GM19238 (cell line): ENCODE measurements at regions not wholly inside any gene's neighbourhood (a gene's known extent, or its start where the extent isn't known, plus 50 kb on each side); places are given as distances from the start of the nearest gene placed in this dataset.
"Not testable (repeated sequence)": the region's sequence is repeated elsewhere in the genome, so short reads cannot be mapped to it uniquely, and the experiment has no call there.

ENCODE experiments used
- DNase-seq: peaks from one replicate; pipeline ENCODE4 v3.0.0; 2011; ENCODE audit warnings: low spot score; ENCODE audit not compliant: insufficient read length

GRCh38 chr3:4897765-4898453, 81.3 kb upstream of the BHLHE40 start:
- DNase-seq: no peak

DNA sequence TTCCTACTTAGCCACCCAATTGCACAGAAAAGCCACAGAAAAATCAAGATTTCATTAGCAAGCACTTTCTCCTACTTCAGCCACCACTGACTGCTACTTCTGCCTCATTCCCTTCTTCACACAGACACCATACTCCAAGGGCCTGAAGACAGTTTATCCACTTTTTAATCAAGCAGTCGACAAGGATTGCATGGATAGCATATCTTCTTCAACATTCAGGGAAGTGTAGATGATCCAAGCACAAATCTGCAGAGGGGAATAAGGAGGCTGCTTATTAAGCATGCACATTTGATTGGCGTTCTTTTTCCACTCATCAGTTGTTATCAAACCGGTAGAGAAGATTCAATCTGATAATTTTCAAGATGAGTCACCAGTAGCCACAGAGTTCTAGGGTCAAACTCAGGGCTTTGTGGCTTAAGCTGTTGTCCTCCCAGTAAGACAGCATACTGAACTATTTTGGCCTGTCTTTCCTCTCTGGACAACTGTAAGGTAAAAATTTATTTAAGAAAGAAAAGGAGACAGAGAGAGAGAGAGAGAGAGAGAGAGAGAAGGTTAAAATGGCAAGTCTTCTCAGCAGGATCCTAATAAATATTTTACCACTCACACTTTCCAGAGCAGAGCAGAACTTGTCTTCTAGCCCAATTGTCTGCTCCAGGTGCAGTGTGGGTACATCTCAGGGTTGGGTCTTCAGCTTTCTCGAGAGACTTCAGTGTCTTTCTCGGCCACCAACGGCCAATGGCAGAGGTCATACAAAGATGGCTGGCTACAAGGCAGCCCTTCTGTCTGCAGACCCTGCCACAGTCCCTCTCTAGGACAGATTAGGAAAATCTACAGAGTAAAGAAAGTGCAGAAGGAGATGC, 80.6 kb upstream of the BHLHE40 start:
- peak; percentile 19 for DNase-seq

DNA sequence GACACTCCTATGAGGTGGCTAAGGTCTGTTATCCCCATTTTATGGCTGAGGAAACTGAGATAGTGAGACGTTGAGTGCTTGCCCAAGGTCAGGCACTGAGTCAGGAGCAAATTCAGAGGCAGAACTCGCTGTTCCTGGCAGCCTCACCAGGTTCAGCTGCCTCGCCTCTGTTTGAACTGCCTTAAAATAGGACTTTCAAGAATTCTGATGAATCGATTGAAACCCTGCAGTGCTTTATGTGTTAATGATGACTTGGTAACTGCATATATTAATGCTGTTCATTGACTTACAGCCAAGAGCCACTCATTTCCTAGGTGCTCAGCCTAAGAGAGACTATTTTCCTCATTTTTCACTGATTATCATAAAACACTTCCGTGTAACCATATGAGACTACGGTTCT, 79.5 kb upstream of the BHLHE40 start:
- DNase-seq: no peak

- DNase-seq: no peak
Observed at GRCh38 chr3:4900298-4900697, 78.9 kb upstream of the BHLHE40 start.

- no peak for DNase-seq
Observed at GRCh38 chr3:4904811-4905695, 74.2 kb upstream of the BHLHE40 start.

DNA sequence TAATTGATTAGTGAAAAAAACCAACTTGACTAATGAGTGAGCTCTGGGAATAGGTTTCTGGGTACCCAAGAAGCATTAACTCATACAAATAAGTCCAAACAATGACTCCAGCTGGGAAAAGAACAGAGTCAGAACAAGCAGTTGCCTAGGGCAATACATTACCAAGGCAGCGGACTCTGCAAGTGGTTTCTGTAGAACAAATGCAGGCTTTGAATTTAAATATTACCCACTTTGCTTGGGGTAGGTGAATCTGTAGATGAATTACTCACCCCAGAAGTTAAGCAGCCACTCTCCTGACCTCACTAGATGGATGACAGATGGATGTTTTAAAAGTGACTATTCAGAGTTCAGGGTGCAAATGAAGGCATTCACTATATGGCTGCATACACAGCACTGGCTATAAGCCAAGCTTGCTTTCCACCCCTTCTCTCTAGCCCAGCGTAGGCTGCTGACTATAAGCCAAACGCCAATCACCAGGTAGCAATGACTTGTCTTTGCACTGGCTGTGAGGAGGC, 73.1 kb upstream of the BHLHE40 start:
- no peak for DNase-seq

- no peak for DNase-seq
Observed at GRCh38 chr3:4907050-4907449, 72.2 kb upstream of the BHLHE40 start.

DNA sequence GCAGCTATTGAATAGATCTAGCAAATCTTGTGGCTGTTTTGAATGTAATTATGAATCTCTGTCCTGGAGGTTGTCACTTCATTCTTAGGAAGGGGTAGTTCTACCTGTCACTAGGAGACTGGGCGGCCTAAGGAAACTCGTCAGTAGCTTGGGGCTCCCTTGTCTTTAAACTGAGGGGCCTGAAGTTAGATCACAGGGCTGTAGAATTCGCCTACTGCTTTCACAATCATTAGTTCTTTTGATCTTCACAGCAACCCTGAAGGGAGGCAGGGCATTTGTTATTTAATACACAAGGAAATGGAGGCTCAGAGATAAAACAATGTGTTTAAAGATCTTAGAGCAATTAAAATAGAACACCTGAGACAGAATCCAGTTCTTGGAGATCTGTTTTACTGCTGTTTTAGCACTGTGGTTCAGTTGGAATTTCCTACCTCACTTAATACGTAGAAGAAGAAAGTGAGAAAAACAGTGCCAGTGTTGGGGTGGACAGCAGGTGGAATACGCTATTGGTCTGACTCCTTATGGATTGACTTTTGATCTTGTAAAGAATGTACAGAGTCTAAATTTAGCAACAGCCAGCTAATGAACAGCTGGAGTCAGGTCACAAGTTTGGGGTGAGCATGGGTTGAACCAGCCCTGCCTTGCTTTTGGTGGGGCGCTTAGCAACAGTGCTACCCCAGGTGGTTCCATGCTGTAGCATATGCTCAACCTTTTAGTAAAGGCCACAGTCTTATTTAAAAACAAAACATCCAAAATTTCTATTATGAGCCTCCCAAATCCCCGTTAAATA, 71.4 kb upstream of the BHLHE40 start:
- no peak for DNase-seq

DNA sequence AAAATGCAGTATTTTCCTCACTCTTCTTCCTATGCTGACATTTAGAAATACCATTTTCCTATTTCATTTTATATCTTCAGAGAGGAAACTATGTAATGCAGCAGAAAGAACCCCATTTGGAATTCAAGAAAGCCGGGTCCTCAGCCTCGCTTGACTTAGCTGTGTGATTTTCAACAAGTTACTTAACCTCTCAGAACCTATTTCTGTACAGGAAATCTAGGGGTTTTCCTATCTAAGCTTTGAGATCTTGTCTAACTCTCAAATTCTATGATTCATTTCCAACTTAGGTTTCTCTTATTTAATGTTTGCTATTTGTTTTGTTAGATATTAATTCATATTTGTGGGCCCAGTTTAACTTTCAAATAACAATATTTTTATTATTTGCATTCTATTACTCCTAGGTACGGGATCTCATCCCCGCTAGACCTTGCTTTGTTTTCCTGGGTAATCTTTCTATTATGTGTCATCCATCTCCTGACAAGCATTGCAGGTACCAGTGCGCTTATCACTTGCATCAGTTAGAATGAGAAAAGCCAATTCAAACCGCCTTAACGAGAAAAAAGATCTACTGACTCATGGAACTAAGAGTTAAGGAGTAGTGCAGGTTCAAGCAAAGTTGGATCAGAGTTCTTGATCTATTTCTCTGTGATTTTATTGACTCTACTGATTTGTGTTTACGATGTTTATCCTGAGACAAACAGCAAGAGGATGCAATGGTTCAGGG, 70.6 kb upstream of the BHLHE40 start:
- no peak for DNase-seq

DNA sequence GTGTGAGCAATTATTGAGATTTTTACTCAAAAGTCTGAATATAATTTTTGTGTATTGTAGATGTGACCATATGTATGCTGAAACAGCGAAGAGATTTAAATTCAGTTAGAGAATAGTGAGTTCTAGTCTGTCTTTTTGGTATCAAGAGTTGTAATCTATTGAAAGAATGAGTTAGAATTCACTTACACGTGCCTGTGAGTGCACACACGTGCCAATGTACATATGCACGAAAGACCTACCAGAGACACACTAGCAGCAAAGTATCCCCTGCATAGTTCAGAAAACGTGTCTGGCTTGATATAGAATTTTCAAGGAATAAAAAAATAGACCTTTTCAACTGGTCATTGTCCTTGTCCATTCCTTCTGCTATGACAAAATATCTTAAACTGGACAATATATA, 64.8 kb upstream of the BHLHE40 start:
- no peak for DNase-seq

- not testable (repeated sequence) for DNase-seq
Observed at GRCh38 chr3:4921589-4921988, 57.6 kb upstream of the BHLHE40 start.

- no peak for DNase-seq
Observed at GRCh38 chr3:4926892-4927291, 52.3 kb upstream of the BHLHE40 start.

DNA sequence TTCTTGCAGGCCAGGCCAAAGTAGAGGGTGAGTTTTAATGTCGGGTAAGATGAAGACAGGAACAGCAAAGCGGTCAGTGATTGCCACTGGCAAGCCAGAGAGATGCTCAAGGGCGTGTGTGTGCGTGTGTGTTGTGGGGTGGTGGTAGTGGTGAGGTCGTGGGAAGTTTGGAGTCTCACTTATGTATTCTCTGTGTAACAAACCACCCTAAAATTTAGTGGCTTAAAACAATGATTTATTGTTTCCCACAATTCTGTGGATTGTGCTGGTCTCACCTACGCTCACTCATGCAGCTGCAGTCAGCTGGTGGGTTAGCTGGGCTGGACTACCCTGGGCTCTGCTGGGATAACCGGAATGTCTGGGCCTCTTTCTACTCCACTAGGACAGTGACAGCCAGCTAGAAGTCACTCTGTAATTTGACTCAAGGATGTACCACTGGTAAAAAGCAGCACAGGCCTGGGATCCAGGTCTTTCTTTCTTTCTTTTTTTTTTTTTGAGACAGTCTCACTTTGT, 50.9 kb upstream of the BHLHE40 start:
- no peak for DNase-seq
